Cardiac muscle cell (in vitro differentiated cells and primary cell): ENCODE measurements at regions not wholly inside any gene's neighbourhood (a gene's known extent, or its start where the extent isn't known, plus 50 kb on each side); places are given as distances from the start of the nearest gene placed in this dataset.
"Not testable (repeated sequence)": the region's sequence is repeated elsewhere in the genome, so short reads cannot be mapped to it uniquely, and the experiment has no call there.

Experiments used
- DNase-seq, 2 donors: peaks; one replicate each; pipeline versions ENCODE4 v3.0.0 to v3.0.0-alpha.2; 2010 to 2017; ENCODE audit warnings: low read depth in 1 of 2, low spot score in 1 of 2
- H3K27ac ChIP-seq: fragments of 200-600 bp; sonication (generic); 2 replicates; pipeline ENCODE4 v1.5.1; 2016
- H3K27me3 ChIP-seq: fragments of 200-600 bp; sonication (generic); 2 replicates; pipeline ENCODE4 v1.6.0; 2016; ENCODE audit warnings: control low read depth
- H3K36me3 ChIP-seq: fragments of 200-600 bp; sonication (generic); 2 replicates; pipeline ENCODE4 v1.5.1; 2016; ENCODE audit warnings: control low read depth
- H3K4me1 ChIP-seq: fragments of 200-600 bp; sonication (generic); 2 replicates; pipeline ENCODE4 v1.8.1; 2017; ENCODE audit warnings: low read depth, mild to moderate bottlenecking, mixed run types
- H3K4me3 ChIP-seq: fragments of 200-600 bp; sonication (generic); 2 replicates; pipeline ENCODE4 v1.5.1; 2016; ENCODE audit warnings: mild to moderate bottlenecking
- H3K9me3 ChIP-seq: fragments of 200-600 bp; sonication (generic); 2 replicates; pipeline ENCODE4 v1.5.1; 2017; ENCODE audit warnings: low read depth, mild to moderate bottlenecking, control low read depth

DNA sequence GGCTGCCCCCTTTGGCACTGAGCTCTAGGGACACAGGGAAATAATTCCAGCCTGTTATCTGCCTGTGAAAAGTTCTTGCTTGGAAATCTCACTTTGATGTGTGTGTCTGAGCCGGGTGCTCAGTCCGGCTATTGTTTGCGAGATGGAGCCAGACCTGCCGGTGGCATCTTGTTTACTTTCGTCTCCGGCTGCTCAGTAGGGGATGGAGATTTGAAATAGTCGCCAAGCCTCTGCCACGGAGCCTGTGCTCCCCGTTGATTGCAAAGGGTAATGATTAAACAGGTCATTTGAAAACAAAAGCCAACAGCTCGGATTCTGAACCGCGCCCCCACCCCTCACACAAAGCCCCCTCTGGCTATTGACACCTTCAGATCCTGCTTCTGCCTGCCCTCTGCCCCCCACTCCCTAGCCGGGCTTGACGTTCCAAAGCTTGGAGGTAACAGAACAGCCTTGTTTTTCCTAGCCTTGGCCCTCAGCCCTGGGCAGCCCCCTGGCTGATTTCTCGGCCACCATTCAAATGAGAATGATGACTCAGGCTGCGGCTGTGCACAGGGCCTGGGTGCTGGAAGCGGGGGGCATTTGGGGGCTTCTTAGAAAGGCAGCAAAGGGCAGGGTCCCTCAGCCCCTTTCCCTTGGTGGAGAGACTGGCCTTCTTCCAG, 70.8 kb upstream of the SPDYE9 start:
- not testable (repeated sequence) for H3K4me1 ChIP-seq, H3K9me3 ChIP-seq, H3K27ac ChIP-seq, DNase-seq, H3K4me3 ChIP-seq, H3K27me3 ChIP-seq, H3K36me3 ChIP-seq

DNA sequence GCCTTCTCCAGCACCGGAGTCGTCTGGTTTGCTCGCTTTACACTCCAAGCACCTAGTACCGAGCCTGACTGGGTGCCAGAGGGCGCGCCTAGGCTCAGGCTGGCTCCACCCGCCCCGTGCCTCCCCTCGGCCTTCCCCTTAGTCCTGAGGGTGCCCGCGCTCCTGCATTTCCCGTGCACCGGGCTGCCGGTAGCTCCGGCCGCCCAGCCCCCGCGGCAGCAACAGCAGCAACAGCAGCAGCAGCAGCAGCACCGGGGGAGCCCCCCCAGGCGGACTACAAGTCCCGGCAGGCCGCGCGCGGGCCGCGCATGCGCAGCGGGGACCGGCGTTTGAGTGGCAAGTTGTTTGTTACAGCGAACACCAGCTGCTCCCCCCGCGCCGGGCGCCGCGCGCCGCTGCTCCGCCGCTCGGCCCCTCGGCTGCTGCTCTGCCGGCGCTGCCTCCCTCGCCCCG, 68.8 kb upstream of the SPDYE9 start:
- not testable (repeated sequence) for H3K9me3 ChIP-seq, H3K4me1 ChIP-seq, H3K27me3 ChIP-seq, H3K36me3 ChIP-seq, H3K27ac ChIP-seq
- peak overlapping the region; percentile 33 for H3K4me3 ChIP-seq
- peak; percentile 67 to 79 for DNase-seq

DNA sequence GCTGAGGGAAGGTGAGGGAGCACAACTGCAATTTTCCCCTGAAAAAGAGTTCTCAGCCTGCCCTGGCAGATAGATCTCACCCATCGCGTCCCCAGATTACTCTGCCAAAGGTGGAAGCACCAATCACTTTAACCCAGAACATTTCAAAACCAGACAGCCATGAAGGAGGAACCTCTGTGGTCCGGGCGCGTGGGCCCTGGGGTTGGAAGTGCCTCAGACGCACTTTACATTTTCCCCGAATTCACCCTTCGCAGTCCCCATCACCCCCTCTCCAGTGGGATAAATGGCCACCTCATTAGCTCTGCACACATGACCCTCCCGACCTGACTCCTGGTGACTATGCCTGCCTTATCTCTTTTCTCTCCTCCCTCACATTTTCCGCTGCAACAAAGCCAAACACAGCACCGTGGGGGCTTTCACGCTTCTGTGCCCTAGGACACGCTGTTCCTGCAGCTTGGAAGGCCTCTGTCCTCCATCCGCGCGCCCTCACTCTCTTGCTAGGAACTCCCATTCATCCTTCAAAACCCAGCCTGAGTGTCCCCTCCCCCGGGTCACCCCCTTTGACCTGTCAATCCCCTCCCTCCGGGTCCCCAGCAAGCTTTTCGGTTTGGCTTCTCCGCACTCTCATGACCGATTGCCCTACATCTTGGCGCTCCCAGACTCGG, 68.2 kb upstream of the SPDYE9 start:
- H3K9me3 ChIP-seq, H3K4me3 ChIP-seq, H3K27me3 ChIP-seq, DNase-seq, H3K36me3 ChIP-seq, H3K27ac ChIP-seq, H3K4me1 ChIP-seq: not testable (repeated sequence)

DNA sequence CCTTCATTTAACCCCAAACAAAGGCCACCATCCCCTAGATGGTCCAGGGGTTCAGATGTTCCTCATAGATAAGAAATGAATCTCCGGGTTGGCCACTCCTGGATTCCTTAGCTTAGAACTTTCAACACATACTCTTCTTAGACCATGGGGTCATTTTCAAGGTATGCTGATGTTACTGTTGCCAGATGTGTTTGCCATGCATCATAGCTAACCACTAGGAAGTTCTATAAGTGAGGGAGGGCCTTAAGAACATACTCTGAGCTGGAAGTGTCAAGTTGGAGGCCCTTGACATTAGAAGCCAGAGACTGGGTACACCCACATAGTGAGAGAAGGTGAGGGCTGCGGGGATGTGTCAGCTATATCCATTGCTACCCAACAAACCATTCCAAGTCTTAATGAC, 62.7 kb upstream of the SPDYE9 start:
- not testable (repeated sequence) for DNase-seq, H3K27ac ChIP-seq, H3K4me3 ChIP-seq, H3K9me3 ChIP-seq, H3K36me3 ChIP-seq, H3K4me1 ChIP-seq, H3K27me3 ChIP-seq

DNA sequence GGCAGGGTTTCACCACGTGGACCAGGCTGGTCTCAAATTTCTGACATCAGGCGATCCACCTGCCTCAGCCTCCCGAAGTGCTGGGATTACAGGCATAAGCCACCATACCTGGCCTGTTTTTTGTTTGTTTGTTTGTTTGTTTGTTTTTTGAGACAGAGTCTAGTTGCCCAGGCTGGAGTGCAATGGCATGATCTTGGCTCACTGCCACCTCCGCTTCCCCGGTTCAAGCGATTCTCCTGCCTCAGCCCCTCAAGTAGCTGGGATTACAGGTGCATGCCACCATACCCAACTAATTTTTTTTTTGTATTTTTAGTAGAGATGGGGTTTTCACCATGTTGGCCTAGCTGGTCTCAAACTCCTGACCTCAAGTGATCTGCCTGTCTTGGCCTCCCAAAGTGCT, 61.8 kb upstream of the SPDYE9 start:
- H3K27ac ChIP-seq, DNase-seq, H3K27me3 ChIP-seq, H3K9me3 ChIP-seq, H3K36me3 ChIP-seq, H3K4me1 ChIP-seq, H3K4me3 ChIP-seq: not testable (repeated sequence)

DNA sequence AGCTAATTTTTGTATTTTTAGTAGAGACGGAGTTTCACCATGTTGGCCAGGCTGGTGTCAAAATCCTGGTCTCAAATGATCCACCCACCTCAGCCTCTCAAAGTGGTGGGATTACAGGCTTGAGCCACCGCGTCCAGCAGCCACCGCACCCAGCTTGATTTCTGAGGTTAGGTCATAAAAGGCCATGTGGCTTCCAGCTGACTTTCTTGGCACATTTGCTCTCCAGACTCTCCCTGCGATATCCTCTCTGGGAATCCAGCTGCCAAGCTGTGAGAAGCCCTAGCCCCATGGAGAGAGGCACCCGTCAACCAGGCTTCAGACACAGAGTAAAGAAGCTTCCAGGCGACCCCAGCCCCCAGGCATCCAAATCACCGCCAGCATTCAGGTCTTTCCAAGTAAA, 58.2 kb upstream of the SPDYE9 start:
- H3K4me3 ChIP-seq, H3K4me1 ChIP-seq, H3K27ac ChIP-seq, DNase-seq, H3K36me3 ChIP-seq, H3K9me3 ChIP-seq, H3K27me3 ChIP-seq: not testable (repeated sequence)

DNA sequence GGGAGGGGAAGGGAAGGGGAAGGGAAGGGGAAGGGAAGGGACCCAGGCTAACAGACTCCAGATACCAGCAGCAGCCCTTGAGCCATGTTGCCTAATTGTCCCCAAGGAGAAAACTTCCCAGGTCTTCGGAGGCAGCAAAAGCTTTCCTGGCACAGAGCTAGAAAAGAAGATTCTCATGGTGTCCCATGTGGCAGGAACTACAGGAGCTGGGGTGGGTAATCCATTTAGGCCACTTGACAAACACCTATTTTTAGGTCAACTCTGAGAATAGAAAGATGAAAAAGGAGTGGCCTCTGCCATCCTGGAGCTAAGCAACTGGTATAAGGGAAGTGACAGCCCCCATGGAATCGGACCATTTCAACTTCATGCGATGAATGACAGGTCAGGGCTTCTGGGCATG, 52.1 kb upstream of the SPDYE9 start:
- not testable (repeated sequence) for H3K27ac ChIP-seq, H3K27me3 ChIP-seq, DNase-seq, H3K9me3 ChIP-seq, H3K4me1 ChIP-seq, H3K4me3 ChIP-seq, H3K36me3 ChIP-seq
